HG03457 (cell line): ENCODE measurements at regions not wholly inside any gene's neighbourhood (a gene's known extent, or its start where the extent isn't known, plus 50 kb on each side); places are given as distances from the start of the nearest gene placed in this dataset.

ENCODE experiments used
- ATAC-seq: cut with Tn5 transposase; IDR thresholded peaks from one replicate; pipeline ENCODE4 v1.9.1; 2021; ENCODE audit warnings: moderate number of reproducible peaks; ENCODE audit not compliant: unreplicated experiment

DNA sequence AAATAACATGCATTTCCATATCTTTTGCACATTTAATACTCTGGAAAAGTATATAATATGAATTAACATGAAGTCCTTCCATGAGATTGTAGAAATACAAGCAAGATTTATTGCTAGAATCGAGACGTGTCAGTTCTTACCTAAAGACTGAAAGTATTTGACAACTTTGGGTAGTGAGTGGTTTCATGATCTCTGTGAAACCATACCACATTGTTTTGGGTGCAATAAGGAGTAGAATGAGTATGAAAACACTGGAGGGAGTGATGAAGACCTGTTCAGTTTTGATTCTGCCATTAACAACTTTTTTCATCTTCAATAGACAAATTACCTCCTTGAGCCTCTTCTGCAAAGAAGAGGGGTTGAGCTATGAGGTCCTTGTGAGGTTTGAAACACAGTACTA, 133.7 kb downstream of the NUDT12 start:
- no peak for ATAC-seq

DNA sequence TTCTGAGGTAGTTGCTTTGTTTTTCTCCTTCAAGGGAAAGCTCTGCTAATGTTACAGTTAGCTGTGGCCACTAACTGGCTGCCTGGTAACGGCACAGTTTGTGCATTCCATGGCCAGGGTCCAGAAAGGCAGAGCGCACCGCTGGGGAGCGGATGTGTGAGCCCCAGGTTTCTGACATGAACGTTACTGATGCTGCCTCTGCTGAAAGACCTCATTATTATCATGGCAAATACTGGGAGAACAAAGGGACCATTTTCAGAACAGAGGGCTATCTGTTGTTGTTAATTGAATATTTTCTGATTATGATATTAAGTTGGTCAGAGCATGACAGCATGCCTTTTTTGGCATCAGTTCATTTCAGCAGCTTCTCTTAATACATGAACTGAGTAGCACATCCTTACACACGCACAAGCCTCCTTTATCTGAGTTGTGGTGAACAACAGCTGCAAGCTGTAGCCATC, 134.1 kb downstream of the NUDT12 start:
- no peak for ATAC-seq

- ATAC-seq: no peak
Observed at GRCh38 chr5:103427326-103427725, 135.3 kb downstream of the NUDT12 start.

DNA sequence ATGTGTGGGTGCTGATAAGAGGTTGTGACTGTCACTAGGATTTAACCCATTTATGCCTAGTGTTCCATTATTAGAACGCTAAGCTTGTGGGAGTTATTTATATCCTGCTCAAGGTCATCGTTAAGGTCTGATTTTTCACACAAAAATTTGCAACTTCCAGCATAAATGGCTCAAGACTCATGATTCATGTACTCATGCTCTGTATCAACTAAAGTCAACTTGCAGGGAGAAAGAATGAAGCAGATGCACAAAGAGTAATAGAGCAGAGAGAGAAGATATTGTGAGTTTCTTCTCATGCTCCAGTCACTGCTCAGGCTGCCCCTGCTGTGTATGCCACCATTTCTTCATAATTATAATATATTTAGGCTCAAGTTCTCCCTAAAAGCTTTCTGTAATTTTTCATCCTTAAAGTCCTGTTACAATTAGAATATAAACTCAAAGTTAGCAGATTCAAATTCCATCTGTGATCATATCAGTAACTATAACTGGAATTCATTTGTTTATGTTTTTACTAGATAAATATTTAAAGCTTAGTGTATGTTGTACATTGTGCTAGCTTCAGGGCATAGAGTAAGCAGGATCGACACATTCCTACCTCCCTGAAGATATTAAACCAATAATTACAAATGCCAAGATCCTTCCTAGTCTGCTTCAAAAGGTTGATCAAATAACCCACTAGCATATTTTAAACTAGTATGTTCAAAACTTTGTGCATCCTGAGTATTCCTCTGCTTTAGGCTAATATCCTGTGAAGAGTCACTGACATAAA, 136.7 kb downstream of the NUDT12 start:
- ATAC-seq: no peak

DNA sequence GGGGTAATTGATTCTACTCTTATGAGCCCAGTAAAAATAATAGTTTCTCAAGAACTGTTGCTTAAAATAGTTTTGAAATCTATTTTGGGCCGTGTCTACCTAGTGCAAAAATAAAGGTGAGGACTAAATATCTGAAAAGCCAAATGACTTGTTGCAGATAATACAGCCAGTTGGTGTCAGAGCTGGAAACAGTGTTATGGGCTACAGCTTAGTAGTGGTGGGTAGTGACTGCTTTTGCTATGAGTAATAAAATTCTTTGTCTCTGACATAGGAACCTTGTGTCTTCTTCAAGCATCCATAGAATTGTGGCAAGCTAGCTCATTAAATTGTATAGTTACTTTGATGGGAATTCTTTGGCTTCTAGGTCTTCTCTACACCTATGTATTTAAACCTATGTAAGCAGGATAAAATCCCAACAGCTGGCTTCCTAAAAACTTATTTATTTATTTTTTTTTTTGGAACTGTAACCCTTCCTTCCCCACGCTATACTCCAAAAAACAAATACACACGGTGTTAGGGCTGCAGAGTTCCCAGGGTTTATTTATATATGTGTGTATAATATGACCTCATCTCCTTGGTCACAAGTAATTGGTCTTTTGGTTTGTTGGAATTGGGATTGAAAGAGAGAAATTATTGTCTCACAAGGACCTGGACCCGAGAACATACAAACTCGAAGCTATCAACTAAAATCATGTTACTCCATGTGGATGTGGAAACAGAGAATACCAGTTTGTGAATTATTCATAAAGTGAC, 138.0 kb downstream of the NUDT12 start:
- ATAC-seq: no peak

GRCh38 chr5:103424026-103424425, 138.6 kb downstream of the NUDT12 start:
- ATAC-seq: no peak

- no peak for ATAC-seq
Observed at GRCh38 chr5:103422756-103423155, 139.8 kb downstream of the NUDT12 start.

- no peak for ATAC-seq
Observed at GRCh38 chr5:103414604-103415003, 148.0 kb downstream of the NUDT12 start.

GRCh38 chr5:103411711-103412110, 150.9 kb downstream of the NUDT12 start:
- ATAC-seq: no peak

GRCh38 chr5:103410172-103410571, 151.6 kb downstream of the MACIR start:
- ATAC-seq: peak; percentile 97

DNA sequence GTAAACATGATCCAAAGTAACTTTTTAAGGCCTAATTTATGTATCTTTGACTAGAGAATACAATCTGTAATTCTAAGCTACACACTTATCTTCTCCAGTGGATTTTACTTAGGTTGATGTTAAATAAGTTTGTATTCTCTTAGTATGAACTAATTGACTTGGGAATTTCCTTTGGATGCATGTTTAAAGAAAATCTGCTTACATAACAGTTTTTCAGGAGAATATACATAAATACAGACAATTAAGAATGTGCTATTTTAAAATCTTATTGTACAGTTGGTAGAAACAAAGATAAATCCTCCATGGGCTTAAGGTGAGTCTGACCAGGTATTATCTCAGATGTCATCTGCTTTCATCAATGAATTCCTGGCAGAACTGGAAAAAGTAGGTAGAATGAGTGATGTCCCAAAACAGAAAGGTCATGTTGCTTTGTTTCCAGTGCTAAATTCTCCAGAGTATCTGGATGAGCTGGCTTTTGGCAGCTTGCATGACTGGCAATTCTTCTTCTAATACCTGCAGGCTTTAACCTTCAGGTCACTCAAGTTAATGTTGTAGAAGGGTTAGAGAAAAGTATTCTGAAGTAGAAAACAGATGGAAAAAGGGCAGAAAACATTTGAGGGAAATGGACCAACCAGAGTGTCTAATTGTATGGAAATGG, 150.6 kb downstream of the MACIR start:
- ATAC-seq: no peak

GRCh38 chr5:103408408-103408807, 149.8 kb downstream of the MACIR start:
- ATAC-seq: no peak

- no peak for ATAC-seq
Observed at GRCh38 chr5:103407402-103407801, 148.8 kb downstream of the MACIR start.

DNA sequence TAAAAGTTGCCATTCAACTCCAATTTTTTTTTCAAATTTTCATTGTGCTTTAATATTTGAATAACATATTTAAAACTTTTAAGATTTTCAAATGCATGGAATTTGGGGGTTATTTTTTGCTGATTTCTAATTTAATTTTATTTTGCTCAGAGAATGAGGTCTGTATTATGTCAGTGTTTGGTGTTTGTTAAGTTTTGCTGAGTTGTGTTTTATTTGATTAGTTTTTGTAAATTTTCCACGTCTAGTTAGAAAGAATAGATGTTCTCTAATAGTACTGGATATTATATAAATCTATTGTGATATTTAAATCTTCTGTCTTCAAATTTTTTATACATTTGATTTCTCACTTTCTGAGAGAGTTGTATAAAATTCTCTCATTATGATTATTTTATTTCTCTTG, 145.9 kb downstream of the MACIR start:
- no peak for ATAC-seq

DNA sequence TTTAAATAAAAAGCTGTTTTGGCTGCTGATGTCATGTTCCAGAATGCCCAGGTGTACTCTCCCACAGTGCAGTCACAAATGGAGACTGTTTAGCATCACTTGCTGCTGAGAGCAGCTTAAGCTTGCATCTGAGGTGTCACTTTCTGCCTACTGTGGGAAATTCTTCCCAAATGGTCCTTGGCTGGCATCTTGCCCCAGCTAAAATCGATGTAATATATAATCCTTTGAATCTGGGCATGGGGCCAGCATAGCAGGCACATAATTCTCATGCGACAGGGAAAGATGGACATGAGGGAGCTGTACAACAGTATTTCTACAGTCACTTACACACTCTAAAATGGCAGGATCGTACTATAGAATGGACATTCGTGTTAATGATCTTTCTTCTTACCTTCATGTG, 144.3 kb downstream of the MACIR start:
- no peak for ATAC-seq

GRCh38 chr5:103397739-103398581, 139.4 kb downstream of the MACIR start:
- no peak for ATAC-seq

GRCh38 chr5:103394676-103395075, 136.1 kb downstream of the MACIR start:
- no peak for ATAC-seq

DNA sequence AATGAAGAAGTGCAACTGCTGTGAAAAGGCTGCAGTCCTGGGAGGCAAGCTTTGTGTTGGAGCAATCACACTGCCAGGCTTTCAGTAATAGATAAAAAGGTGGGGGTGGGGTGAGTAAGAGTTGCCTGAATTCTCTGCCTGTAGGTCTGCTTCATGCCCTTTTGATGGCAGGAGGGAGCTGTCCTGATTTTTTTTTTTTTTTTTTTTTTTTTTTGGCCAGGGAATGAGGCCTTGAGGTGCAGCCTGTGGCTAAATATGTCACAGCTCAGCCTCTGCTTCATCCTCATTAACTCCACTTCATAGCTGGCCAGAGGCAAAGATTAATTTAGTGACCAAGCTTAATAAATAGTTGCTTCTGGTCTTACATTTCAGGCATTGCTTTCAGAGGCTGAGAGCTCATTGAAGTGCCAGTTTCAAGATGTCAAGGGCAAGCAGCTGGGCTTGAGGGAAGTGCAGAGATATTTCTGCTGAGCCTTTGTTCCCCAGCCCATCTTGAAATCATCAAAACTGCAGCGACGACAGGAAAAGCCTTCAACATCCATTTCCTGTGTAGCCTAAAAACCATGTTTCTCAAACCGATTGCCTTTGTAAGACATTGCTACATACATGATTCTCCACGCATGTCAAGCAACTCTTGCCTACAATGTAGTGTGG, 134.7 kb downstream of the MACIR start:
- ATAC-seq: no peak

DNA sequence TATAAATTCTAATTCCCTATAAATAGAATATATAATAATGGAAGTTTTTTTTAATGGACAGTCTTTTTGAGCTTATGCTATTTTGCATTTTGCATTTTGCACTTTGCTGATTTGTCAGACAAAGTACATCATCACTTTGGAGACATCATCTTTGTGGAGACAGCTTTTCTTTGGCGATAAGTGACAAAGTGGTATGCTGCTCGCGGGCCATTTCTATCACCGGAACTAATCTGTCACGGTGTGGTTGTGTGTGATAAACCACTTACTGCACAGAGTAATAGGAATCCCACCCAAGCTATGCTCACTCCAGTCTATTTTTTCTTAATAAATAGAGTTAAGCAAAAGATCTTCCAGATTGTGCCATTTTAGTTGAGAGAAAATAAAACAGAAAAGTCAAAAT, 133.1 kb downstream of the MACIR start:
- no peak for ATAC-seq

- no peak for ATAC-seq
Observed at GRCh38 chr5:103389846-103390245, 131.3 kb downstream of the MACIR start.
